HCT116 (cell line): ENCODE measurements at regions not wholly inside any gene's neighbourhood (a gene's known extent, or its start where the extent isn't known, plus 50 kb on each side); places are given as distances from the start of the nearest gene placed in this dataset.
A peak's percentile ranks its signal among the peaks of the same experiment; 100 is the strongest.

Experiments
- ATAC-seq: fragments of 200-7000 bp; cut with Tn5 transposase; 2 replicates; pipeline ENCODE4 v1.9.1; 2020; ENCODE audit warnings: mild to moderate bottlenecking, moderate library complexity
- BruUV-seq: library from RNA; stranded (reverse); fragments of 400-500 nt; replicated peaks from 2 replicates; lab custom pipeline; 2021; lab: Mats Ljungman, UMichigan
- CTCF ChIA-PET: fragments of 300-600 bp; sonication (Branson Sonifier 250); formaldehyde crosslinking; loops from one replicate; lab custom pipeline; 2021; ENCODE audit warnings: antibody characterized with exemption; lab: Charles Lee
- POLR2A ChIA-PET: fragments of 300-600, 350-600 bp; sonication (Branson Sonifier 250); formaldehyde crosslinking; loops from one replicate; lab custom pipeline; 2021; ENCODE audit warnings: antibody characterized with exemption; lab: Charles Lee
- RAD21 ChIA-PET, 2 experiments: fragments of 300-600 bp; sonication (Branson Sonifier 250); formaldehyde crosslinking; loops; one replicate each; lab custom pipeline; 2023; ENCODE audit warnings: low total read pairs in 2 of 2; ENCODE audit not compliant: uncharacterized antibody in 2 of 2, unreplicated experiment in 2 of 2, low non-redundant PET in 1 of 2; lab: Charles Lee
- DNase-seq: peaks from one replicate; pipeline ENCODE4 v3.0.0-alpha.2; 2010; ENCODE audit warnings: low read depth, low spot score
- H2AFZ ChIP-seq: fragments of 200-600 bp; shearing (Covaris generic), sonication (generic); 2 replicates; pipeline ENCODE4 v1.6.1; 2017; ENCODE audit warnings: low read depth, mixed run types, mixed read lengths, antibody characterized with exemption, low read length; ENCODE audit not compliant: poor library complexity, severe bottlenecking
- H3K27ac ChIP-seq: 2 replicates; pipeline ENCODE4 v1.5.1; 2012; ENCODE audit warnings: low read depth, low read length
- H3K27me3 ChIP-seq: fragments of 200-600 bp; sonication (generic); 2 replicates; pipeline ENCODE4 v1.6.1; 2016; ENCODE audit warnings: mixed run types, low read length, mixed read lengths; ENCODE audit not compliant: insufficient read depth
- H3K36me3 ChIP-seq, 2 experiments: fragments of 200-500 bp in 1 of 2; fragments of 200-600 bp in 1 of 2; sonication (Bioruptor generic) in 1 of 2; sonication (generic) in 1 of 2; 2 replicates each; pipeline versions ENCODE4 v1.5.1 to v1.6.1; 2014 to 2016; ENCODE audit warnings: low read length in 2 of 2, inconsistent platforms in 1 of 2, mixed read lengths in 1 of 2, mixed run types in 1 of 2; ENCODE audit not compliant: insufficient read depth in 2 of 2, control insufficient read depth in 1 of 2
- H3K4me1 ChIP-seq, 2 experiments: fragments of 200-600 bp in 1 of 2; sonication (generic) in 1 of 2; 2 replicates each; pipeline versions ENCODE4 v1.5.1 to v1.6.1; 2012 to 2017; ENCODE audit warnings: low read length in 2 of 2, inconsistent platforms in 1 of 2, mild to moderate bottlenecking in 1 of 2, mixed read lengths in 1 of 2, mixed run types in 1 of 2, moderate library complexity in 1 of 2; ENCODE audit not compliant: insufficient read depth in 2 of 2, control insufficient read depth in 1 of 2
- H3K4me2 ChIP-seq: fragments of 200-600 bp; sonication (generic); 2 replicates; pipeline ENCODE4 v1.6.1; 2017; ENCODE audit warnings: mixed run types, low read length, mixed read lengths
- H3K4me3 ChIP-seq, 2 experiments: fragments of 200-600 bp in 1 of 2; sonication (generic) in 1 of 2; replicated peaks in 1 of 2; 2 replicates each; pipeline ENCODE4 v1.5.1; 2011 to 2016; ENCODE audit warnings: low read length in 2 of 2, control low read depth in 1 of 2, low read depth in 1 of 2, mild to moderate bottlenecking in 1 of 2, mixed read lengths in 1 of 2, mixed run types in 1 of 2
- H3K79me2 ChIP-seq: fragments of 200-600 bp; sonication (generic); 2 replicates; pipeline ENCODE4 v1.6.1; 2017; ENCODE audit warnings: mild to moderate bottlenecking, mixed run types, low read length, moderate library complexity, mixed read lengths; ENCODE audit not compliant: insufficient read depth
- H3K9ac ChIP-seq: fragments of 200-600 bp; sonication (generic); 2 replicates; pipeline ENCODE4 v1.6.1; 2016; ENCODE audit warnings: low read length, mixed read lengths
- H3K9me2 ChIP-seq: fragments of 200-600 bp; sonication (generic), shearing (Covaris generic); 2 replicates; pipeline ENCODE4 v1.6.1; 2017; ENCODE audit warnings: mixed run types, mild to moderate bottlenecking, moderate library complexity; ENCODE audit not compliant: insufficient read depth
- H3K9me3 ChIP-seq, 2 experiments: fragments of 200-500 bp in 1 of 2; fragments of 200-600 bp in 1 of 2; sonication (Bioruptor generic) in 1 of 2; sonication (generic) in 1 of 2; 2 replicates each; pipeline ENCODE4 v1.6.1; 2014 to 2017; ENCODE audit warnings: low read length in 2 of 2, mixed read lengths in 2 of 2, inconsistent platforms in 1 of 2, low read depth in 1 of 2, mild to moderate bottlenecking in 1 of 2, mixed run types in 1 of 2, moderate library complexity in 1 of 2; ENCODE audit not compliant: control insufficient read depth in 1 of 2, insufficient read depth in 1 of 2
- H4K20me1 ChIP-seq: fragments of 200-600 bp; sonication (generic), shearing (Covaris generic); 2 replicates; pipeline ENCODE4 v1.6.1; 2017; ENCODE audit warnings: mixed run types, mild to moderate bottlenecking, moderate library complexity; ENCODE audit not compliant: insufficient read depth
- SP1 ChIP-seq: IDR thresholded peaks from 2 replicates; pipeline ENCODE4 v1.6.1; 2012; ENCODE audit warnings: low read depth
- SRF ChIP-seq: IDR thresholded peaks from 2 replicates; pipeline ENCODE4 v1.6.1; 2012; ENCODE audit warnings: low read depth
- TCF7L2 ChIP-seq: IDR thresholded peaks from 2 replicates; pipeline ENCODE4 v1.7.0; 2011; ENCODE audit warnings: borderline replicate concordance, inconsistent platforms; ENCODE audit not compliant: insufficient read depth, insufficient read length; ENCODE audit errors: extremely low read depth
- ZFX ChIP-seq: fragments of 450-650 bp; IDR thresholded peaks from 2 replicates; pipeline ENCODE4 v1.6.1; 2017
- intact Hi-C: fragments of 100-400 bp; cut with micrococcal nuclease; formaldehyde crosslinking; loops from 2 replicates; pipeline ENCODE4 v1.10.0; 2022

DNA sequence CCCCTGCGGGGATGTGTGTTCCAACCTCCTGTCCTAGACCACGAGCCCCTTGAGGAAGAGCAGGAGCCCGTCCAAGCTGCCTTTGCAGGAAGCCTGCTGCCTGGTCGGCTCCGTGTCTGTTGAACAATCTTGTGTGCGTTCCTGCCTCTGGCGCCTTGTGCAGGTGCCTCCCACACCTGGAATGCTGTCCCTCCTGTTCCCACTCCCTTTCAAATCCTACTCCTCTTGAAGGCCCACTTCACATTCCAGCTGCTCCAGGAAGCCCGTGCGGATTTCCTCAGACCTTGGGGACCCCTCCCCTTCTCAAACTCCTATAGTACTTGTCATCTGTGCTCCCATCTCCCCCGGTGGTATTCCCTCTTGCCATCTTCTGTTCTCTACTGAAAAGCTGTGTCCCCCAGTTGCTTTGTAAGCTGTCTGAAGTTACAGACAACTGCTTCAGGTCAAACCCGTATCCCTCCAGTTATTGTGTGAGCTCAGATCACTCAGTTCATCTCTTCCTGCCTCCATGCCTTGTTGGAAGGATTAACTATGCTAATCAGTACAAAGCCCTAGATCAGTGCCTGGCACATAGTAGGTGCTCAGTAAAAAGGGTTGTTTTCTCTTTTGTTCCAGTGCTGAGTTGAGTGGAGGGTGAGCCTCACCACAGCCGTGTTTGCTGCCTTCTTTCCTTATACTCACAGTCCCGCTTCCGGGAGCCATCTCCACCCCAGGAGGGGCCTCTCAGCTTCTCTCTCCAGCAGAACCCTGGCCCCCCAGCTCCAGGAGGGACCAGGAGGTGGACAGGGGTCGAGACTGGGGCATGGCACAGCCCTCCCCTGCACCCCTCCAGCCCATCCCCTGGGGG, 241.8 kb upstream of the CIBAR2 start:
- no peaks in the 10 kb centered on the region for H3K9me2 ChIP-seq
- H3K27me3 ChIP-seq: no peaks in the 10 kb centered on the region
- BruUV-seq: no TSS peak
- H3K79me2 ChIP-seq: no peaks in the 10 kb centered on the region
- TF ChIP-seq TCF7L2 (no peak), SRF (no peak), SP1 (peak; percentile 75)
- H3K27ac ChIP-seq: peak overlapping the region; percentile 9; the same call in 1 of the 2 replicates
- ChIA-PET CTCF (interaction anchor here (0.9 kb wide), 1 partner anchor 15 kb away, joined by 3 read pairs; no protein-coding TSS in a partner anchor), RAD21 (no interaction called here), POLR2A (interaction anchor here (0.6 kb wide), 1 partner anchor 37 kb away, joined by 3 read pairs; no protein-coding TSS in a partner anchor)
- H3K4me3 ChIP-seq: no peak overlapping the region
- H2AFZ ChIP-seq: no peak overlapping the region
- no peak for ATAC-seq
- DNase-seq: no peak
- no peak overlapping the region for H3K9ac ChIP-seq
- peak overlapping the region; percentile 6; the same call in 1 of the 2 replicates for H3K4me2 ChIP-seq
- H3K36me3 ChIP-seq: no peaks in the 10 kb centered on the region
- intact Hi-C loops: no loop called here
- H3K9me3 ChIP-seq: peaks cover 4 to 9% of the 10 kb centered on the region in 2 experiments; a peak in 1 of 4 replicates
- peaks cover 42 to 44% of the 10 kb centered on the region in 2 experiments for H3K4me1 ChIP-seq
- no peaks in the 10 kb centered on the region for H4K20me1 ChIP-seq

GRCh38 chr16:85354686-85355514, 242.6 kb upstream of the CIBAR2 start:
- TF ChIP-seq TCF7L2 (no peak), ZFX (0 out of 2 replicates have a peak, but pooled peaks have one; percentile 10)
- CTCF ChIA-PET: interaction anchor here (0.9 to 1.3 kb wide), 2 partner anchors 15 to 61 kb away, joined by 3 read pairs; no protein-coding TSS in a partner anchor
- intact Hi-C loops: no loop called here
- Histone ChIP-seq H3K27ac (peak overlapping the region; percentile 7; the same call in 1 of the 2 replicates), H3K9ac (no peak overlapping the region), H3K4me2 (no peak overlapping the region), H3K4me1 (peaks cover 46% of the 10 kb centered on the region in 2 experiments), H3K9me3 (peaks cover 4 to 9% of the 10 kb centered on the region in 2 experiments; a peak in 1 of 4 replicates), H2AFZ (no peak overlapping the region), H3K27me3 (no peaks in the 10 kb centered on the region), H3K79me2 (no peaks in the 10 kb centered on the region), H3K9me2 (no peaks in the 10 kb centered on the region), H4K20me1 (no peaks in the 10 kb centered on the region), H3K36me3 (no peaks in the 10 kb centered on the region), H3K4me3 (no peak overlapping the region)
- DNase-seq: no peak
- POLR2A ChIA-PET: no interaction called here
- ATAC-seq: no peak
- BruUV-seq: no TSS peak
- RAD21 ChIA-PET: no interaction called here
